Skeletal muscle satellite cell (primary cell): ENCODE measurements at regions not wholly inside any gene's neighbourhood (a gene's known extent, or its start where the extent isn't known, plus 50 kb on each side); places are given as distances from the start of the nearest gene placed in this dataset.
"Not testable (repeated sequence)": the region's sequence is repeated elsewhere in the genome, so short reads cannot be mapped to it uniquely, and the experiment has no call there.

ENCODE experiments used
- H3K27me3 ChIP-seq: 2 replicates; pipeline ENCODE4 v1.7.0; 2013; ENCODE audit warnings: low read length; ENCODE audit not compliant: control insufficient read depth, insufficient read depth
- H3K36me3 ChIP-seq: 2 replicates; pipeline ENCODE4 v1.7.0; 2013; ENCODE audit warnings: mild to moderate bottlenecking, control low read depth, low read length; ENCODE audit not compliant: insufficient read depth
- H3K4me1 ChIP-seq: 2 replicates; pipeline ENCODE4 v1.7.0; 2013; ENCODE audit warnings: low read length; ENCODE audit not compliant: control insufficient read depth, insufficient read depth
- H3K4me2 ChIP-seq: 2 replicates; pipeline ENCODE4 v1.7.0; 2013; ENCODE audit warnings: mild to moderate bottlenecking, low read length
- H3K4me3 ChIP-seq: 2 replicates; pipeline ENCODE4 v1.7.0; 2013; ENCODE audit warnings: low read length
- H3K9ac ChIP-seq: 2 replicates; pipeline ENCODE4 v1.7.0; 2013; ENCODE audit warnings: mild to moderate bottlenecking, low read depth, low read length, moderate library complexity
- H3K9me3 ChIP-seq: replicated peaks from 2 replicates; pipeline ENCODE4 v1.7.0; 2013; ENCODE audit warnings: mild to moderate bottlenecking, control low read depth, low read length

DNA sequence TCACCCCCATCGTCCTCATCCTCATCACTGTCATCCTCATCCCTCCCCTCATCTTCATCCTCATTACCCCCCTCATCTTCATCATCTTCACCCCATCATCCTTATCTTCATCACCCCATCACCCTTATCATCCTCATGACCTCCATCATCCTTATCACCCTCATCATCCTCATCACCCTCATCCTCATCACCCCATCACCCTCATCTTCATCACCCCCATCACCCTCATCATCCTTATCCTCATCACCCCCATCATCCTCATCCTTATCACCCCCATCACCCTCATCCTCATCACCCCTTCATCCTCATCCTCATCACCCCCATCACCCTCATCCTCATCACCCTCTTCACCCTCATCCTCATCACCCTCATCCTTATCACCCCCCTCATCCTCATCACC, 99.9 kb downstream of the NCOR2 start:
- H3K4me3 ChIP-seq, H3K4me2 ChIP-seq, H3K27me3 ChIP-seq, H3K9ac ChIP-seq: not testable (repeated sequence)
- Histone ChIP-seq H3K4me1 (peaks cover 14% of the 10 kb centered on the region), H3K36me3 (peaks cover 55% of the 10 kb centered on the region), H3K9me3 (peaks cover 12% of the 10 kb centered on the region)

DNA sequence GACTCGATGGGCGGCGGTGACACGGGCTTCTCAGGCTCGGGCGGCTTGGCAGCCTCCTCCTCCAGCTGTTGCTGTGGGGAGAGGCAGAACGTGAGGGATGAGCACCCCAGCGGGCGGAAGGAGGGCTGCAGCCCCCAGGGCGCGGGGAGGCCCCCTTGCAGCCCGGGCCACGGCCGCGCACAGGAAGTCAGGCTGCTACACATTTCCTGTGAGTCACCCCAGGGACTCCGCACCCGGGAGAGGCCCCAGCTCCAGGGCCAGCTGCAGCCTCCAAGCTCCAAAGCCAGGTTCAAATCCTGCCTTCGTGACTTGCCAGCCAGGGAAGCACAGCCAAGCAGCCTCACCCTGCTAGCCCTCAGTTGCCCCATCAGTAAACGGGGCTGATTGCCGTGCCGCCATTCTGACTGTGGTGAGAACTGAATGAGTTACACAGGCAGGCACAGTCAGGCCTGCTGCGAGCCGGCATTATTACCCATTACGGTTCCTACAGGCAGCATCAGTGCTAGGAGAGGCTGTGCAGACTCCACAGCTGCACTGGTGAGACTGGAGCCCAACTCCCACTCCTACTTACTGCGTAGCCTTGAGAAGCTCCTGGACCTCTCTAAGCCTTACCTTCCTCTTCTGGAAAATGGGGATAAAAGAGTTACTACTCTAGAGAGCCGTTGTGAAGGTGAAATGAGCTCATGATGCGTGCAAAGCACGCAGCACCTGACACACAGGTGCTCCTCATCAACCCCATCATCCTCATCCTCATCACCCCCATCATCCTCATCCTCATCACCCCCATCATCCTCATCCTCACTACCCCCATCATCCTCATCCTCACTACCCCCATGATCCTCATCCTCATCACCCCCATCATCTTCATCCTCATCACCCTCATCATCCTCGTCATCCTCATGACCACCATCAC, 100.9 kb downstream of the NCOR2 start:
- peaks cover 52% of the 10 kb centered on the region for H3K36me3 ChIP-seq
- H3K4me2 ChIP-seq: peak overlapping the region; percentile 81
- H3K4me3 ChIP-seq: peak overlapping the region; percentile 51
- no peaks in the 10 kb centered on the region for H3K27me3 ChIP-seq
- H3K4me1 ChIP-seq: peaks cover 14% of the 10 kb centered on the region
- H3K9ac ChIP-seq: peak overlapping the region; percentile 69
- peaks cover 12% of the 10 kb centered on the region for H3K9me3 ChIP-seq

DNA sequence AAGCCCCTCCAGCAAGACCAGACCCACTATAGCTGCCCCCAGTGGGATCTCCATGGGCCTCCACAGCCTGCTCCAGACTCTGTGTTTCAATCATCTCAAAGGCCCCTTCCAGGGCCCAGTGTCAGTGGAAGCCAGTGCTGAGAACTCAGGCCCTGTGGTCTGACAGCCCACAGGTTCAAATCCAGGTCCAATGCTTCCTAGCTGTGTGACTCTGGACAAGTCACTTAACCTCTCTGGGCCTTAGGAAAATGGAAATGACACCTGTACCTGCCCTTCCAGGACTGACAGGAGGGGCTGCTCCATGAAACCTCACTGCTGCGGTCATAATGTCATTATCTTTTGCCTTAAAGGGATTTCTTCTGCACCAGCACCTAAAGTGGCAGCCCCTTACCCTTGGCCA, 101.9 kb downstream of the NCOR2 start:
- H3K36me3 ChIP-seq: peaks cover 52% of the 10 kb centered on the region
- peaks cover 12% of the 10 kb centered on the region for H3K9me3 ChIP-seq
- peak overlapping the region; percentile 81 for H3K4me2 ChIP-seq
- H3K4me1 ChIP-seq: peaks cover 14% of the 10 kb centered on the region
- H3K27me3 ChIP-seq: no peaks in the 10 kb centered on the region
- peak overlapping the region; percentile 36 for H3K4me3 ChIP-seq
- H3K9ac ChIP-seq: peak overlapping the region; percentile 69

DNA sequence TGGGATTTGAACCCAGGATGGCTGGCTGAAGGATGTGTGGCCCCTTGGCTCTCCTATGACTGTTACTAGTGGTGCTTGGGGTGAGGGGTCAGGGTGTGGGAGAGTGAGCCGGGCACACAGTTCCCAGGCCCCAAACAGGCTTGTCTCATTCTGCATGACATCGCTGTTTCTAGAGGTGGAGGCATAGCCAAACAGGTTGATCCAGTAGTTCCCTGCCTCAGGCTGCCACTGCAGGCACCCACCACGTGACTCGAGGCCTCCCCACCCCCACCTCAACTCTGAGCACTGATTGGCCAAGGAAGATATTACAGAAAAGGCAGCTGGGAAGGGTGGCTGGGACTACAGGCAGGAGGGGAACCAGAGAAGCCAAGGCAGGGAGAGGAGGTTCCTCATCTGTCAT, 102.6 kb downstream of the NCOR2 start:
- Histone ChIP-seq H3K4me2 (no peak overlapping the region), H3K36me3 (peaks cover 55% of the 10 kb centered on the region), H3K4me3 (no peak overlapping the region), H3K27me3 (no peaks in the 10 kb centered on the region), H3K9ac (no peak overlapping the region), H3K9me3 (peaks cover 12% of the 10 kb centered on the region), H3K4me1 (peaks cover 14% of the 10 kb centered on the region)

DNA sequence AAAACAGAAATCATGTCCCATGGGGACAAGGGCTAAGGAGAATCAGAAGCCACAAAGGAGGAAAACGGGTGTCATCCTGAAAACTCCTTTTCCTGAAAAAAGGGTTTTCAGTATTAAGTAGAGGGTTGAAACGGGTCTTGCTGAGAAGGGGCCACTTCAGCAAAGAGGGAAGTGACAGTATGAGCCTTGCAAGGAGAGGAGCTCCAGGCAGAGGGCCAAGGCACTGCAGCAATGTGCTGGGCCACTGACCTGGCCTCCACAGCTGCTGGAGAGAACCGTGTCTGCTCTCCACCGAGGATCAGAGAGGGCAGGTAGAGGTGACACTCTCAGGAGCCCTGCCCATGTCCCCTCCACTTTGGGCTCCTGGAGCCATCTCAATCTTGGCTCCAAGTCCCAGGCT, 103.3 kb downstream of the NCOR2 start:
- Histone ChIP-seq H3K36me3 (peaks cover 56% of the 10 kb centered on the region), H3K9me3 (peaks cover 5% of the 10 kb centered on the region), H3K4me3 (no peak overlapping the region), H3K9ac (no peak overlapping the region), H3K27me3 (no peaks in the 10 kb centered on the region), H3K4me2 (no peak overlapping the region), H3K4me1 (peaks cover 14% of the 10 kb centered on the region)

DNA sequence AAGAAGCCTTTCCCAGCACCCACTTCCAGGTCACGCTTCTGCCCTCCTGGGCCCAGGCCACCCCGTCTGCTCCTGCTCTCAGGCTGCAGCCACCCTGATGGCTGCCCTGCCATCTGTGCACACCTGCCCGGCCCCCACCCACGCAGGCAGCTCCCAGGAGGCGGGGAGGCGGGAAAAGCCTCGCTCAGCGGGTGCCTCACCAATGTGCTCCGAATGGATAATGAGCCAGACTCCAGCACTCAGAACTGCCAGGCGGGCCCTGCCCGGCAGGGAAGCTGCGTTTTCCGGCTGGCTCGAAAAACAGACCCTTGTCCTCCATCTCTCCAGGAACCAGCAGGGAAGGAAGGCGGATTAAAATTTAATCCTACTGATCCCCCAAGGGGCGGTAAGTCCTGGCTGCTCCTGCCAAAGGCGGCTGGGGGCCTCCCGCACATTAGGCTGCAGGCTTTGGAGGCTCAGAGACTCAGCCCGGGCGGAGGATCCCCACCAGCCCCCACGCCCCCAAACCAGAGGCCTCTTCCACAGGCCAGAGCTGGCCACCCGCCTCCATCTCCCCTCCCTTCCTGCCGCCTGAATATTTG, 104.0 kb downstream of the NCOR2 start:
- Histone ChIP-seq H3K4me3 (no peak overlapping the region), H3K27me3 (no peaks in the 10 kb centered on the region), H3K9me3 (peaks cover 4% of the 10 kb centered on the region), H3K4me1 (peaks cover 17% of the 10 kb centered on the region), H3K4me2 (no peak overlapping the region), H3K36me3 (peaks cover 60% of the 10 kb centered on the region), H3K9ac (no peak overlapping the region)

DNA sequence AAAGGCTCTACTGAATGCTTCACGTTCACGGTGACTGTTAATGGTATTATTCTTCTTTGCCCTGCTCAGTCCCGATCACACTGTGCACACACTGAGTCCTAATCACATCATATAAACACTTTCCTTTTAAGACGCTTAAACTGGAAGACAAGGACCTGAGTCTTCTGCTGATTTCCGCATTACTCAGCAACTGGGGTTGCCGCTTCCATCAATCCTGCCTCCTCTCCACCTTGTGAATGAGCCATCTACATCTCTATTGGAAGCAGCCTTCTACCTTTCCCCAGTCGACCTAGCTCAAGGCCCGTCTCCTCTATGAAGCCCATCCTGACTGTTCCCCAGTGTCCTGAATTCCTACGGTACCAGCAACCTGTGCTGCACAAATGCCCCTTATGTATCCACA, 104.7 kb downstream of the NCOR2 start:
- H3K4me3 ChIP-seq: no peak overlapping the region
- H3K36me3 ChIP-seq: peaks cover 61% of the 10 kb centered on the region
- H3K4me1 ChIP-seq: peaks cover 24% of the 10 kb centered on the region
- H3K9ac ChIP-seq: no peak overlapping the region
- peaks cover 4% of the 10 kb centered on the region for H3K9me3 ChIP-seq
- no peak overlapping the region for H3K4me2 ChIP-seq
- no peaks in the 10 kb centered on the region for H3K27me3 ChIP-seq

DNA sequence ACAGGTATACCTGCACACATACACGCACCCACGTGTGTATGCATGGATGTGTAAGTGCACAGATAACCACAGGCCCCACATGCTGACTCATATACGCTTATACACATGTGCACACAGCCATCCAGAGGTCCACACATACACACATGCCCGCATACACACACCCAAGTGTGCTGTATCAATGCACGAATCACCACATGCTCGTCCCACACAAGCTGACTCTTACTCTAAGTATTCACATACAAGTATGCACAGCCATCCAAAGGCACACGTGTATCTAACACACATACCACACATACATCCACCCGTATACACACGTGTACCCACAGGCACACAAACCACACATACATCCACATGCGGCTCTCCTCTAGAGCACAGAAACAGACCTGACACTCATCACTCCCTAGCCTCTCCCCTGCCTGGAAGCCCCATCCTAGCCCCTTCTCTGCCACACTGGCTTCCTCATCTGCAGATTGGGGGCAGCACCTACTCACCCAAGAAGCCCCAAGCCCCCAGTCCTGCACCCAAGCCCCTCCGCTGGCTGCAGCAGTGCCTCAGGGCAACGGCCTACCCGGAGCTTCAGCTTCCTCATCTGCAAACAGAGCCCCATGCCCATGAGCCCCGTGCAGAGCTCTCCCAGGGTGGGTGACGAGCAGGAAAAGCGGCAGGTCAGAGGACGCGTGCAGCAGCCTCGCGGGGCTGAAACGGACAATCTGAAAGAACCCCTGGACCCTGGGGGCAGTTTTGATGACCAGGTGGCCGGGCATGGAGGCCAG, 105.4 kb downstream of the NCOR2 start:
- no peaks in the 10 kb centered on the region for H3K27me3 ChIP-seq
- no peak overlapping the region for H3K4me3 ChIP-seq
- H3K4me2 ChIP-seq: no peak overlapping the region
- peaks cover 4% of the 10 kb centered on the region for H3K9me3 ChIP-seq
- H3K9ac ChIP-seq: no peak overlapping the region
- peaks cover 31% of the 10 kb centered on the region for H3K4me1 ChIP-seq
- H3K36me3 ChIP-seq: peaks cover 61% of the 10 kb centered on the region

DNA sequence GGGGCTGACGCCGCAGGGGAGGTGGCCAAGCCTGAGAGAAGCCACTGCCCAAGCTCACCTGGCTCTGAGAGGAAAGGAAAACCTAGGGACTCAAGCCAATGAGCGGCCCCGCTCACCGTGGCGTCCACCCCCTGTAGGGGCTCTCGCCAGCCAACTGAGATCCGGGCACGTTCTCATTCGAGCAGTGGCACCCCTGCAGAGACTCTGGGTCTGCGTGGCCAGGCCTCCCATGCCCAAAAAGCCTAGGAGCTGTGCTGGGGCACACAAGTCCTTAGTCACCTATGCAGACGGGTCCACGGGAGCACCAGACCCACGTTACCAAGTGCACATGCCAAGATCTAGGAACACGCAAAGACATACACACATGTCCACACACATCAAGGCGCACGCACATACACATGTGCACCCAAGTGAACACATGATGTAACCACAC, 106.2 kb downstream of the NCOR2 start:
- Histone ChIP-seq H3K4me3 (no peak overlapping the region), H3K9me3 (peaks cover 4% of the 10 kb centered on the region), H3K9ac (no peak overlapping the region), H3K4me2 (no peak overlapping the region), H3K4me1 (peaks cover 23% of the 10 kb centered on the region), H3K36me3 (peaks cover 65% of the 10 kb centered on the region), H3K27me3 (no peaks in the 10 kb centered on the region)

DNA sequence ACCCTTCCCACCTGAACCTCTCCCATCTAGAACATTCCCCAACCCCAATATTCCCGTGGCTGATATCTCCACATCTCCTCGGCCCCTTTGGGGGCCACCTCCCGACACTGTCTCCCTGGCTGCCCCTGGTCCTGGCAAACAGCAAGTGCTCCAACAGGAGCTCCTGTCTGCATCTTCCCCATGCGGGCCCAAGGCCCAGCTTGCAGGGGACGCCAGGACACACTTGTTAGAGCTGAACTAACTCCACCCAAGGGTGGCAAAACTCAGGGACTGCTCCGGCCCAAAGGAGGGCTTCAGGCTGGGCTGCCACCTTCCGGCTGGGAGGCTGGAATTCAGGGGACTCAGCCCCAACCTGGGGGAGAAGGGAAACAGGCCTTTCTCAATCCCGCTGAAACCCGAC, 106.6 kb downstream of the NCOR2 start:
- peaks cover 69% of the 10 kb centered on the region for H3K36me3 ChIP-seq

DNA sequence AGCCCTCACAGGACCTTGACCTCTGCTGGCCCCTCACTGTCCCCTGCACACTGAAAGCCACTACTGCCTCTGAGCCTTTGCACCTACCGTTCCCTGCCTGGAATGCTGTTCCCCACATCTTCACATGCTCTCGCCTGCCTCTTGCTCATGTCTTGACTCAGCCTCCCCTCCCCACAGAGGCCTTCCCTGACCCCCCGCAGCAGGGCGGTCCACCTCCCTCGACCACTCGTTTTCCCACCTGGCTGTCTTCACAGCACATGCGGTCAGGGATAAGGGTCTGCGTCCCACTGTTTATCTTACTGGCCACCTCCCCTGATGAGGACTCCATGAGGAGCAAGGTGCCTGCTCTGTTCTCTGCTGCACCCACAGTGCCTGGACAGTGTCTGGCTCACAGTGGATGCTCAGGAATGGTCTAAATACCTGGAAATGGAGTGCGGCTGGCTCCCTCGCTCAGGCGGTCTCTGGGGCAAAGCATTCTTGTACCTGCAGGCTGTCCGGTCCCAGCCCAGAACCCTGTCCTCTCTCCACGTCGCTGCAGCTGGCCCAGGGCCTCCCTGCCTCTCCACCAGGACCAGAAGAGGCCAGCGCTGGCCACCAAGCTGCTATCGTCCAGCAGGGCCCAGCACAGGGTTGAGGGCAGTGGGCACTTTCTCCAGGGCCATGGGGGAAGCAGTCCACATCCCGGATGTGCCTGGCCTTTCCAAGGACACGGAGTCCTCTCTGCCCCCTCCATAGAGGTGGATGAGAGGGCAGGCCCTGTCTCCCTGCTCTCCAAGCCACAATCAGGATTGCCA, 107.4 kb downstream of the NCOR2 start:
- peaks cover 3% of the 10 kb centered on the region for H3K9me3 ChIP-seq
- no peak overlapping the region for H3K4me2 ChIP-seq
- H3K27me3 ChIP-seq: no peaks in the 10 kb centered on the region
- no peak overlapping the region for H3K9ac ChIP-seq
- peaks cover 17% of the 10 kb centered on the region for H3K4me1 ChIP-seq
- no peak overlapping the region for H3K4me3 ChIP-seq
- peaks cover 66% of the 10 kb centered on the region for H3K36me3 ChIP-seq

More for the DNA sequence above, 106.6 kb downstream of the NCOR2 start:
- Histone ChIP-seq H3K4me3 (no peak overlapping the region), H3K4me1 (peaks cover 19% of the 10 kb centered on the region), H3K9ac (no peak overlapping the region), H3K4me2 (no peak overlapping the region), H3K27me3 (no peaks in the 10 kb centered on the region), H3K9me3 (peaks cover 4% of the 10 kb centered on the region)
